HEK293 (cell line): ENCODE measurements at regions not wholly inside any gene's neighbourhood (a gene's known extent, or its start where the extent isn't known, plus 50 kb on each side); places are given as distances from the start of the nearest gene placed in this dataset.

Source experiments
- CTCF ChIP-seq: fragments of 450-650 bp; formaldehyde crosslinking; IDR thresholded peaks from 2 replicates; pipeline ENCODE4 v1.5.1; 2016; ENCODE audit warnings: missing biosample characterization, missing genetic modification characterization
- ZNF274 ChIP-seq, 2 experiments: fragments of 200-500 bp in 1 of 2; fragments of 450-650 bp in 1 of 2; sonication (Bioruptor generic) in 1 of 2; formaldehyde crosslinking in 1 of 2; IDR thresholded peaks; 2 replicates each; pipeline versions ENCODE4 v1.5.1 to v1.6.1; 2014 to 2016; ENCODE audit warnings: borderline replicate concordance in 1 of 2, inconsistent platforms in 1 of 2, low read length in 1 of 2, missing biosample characterization in 1 of 2, missing genetic modification characterization in 1 of 2
- ZNF785 ChIP-seq: fragments of 450-650 bp; formaldehyde crosslinking; IDR thresholded peaks from 2 replicates; pipeline ENCODE4 v1.5.1; 2016; ENCODE audit warnings: missing biosample characterization, missing genetic modification characterization

DNA sequence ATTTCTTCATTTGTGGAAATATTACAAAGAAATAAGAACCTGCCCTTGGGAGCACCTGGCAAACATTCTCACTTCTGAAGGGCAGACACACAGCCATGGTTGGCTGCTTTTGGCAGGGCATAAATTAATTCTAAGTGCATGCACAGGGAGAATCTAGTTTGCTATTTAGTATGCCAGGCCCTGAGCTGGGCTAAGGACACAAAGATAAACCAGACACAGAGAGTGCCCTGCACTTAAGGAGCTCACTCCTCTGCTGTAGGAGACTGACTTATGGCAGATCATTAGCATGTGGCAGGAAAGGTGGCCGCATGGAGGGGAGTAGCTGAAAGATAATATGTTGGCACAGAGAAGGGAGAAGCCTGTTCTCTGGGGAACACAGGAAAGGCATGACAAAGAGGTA, 367.0 kb downstream of the LPIN1 start:
- no peak for TF ChIP-seq CTCF
- TF ChIP-seq ZNF785 (tag by site-specific recombination): no peak
- TF ChIP-seq ZNF274 (IDR thresholded peaks at IDR 0.05; ENCODE audit: low read length): no peak
- no peak for TF ChIP-seq ZNF274 (tag by site-specific recombination; IDR thresholded peaks at IDR 0.05; ENCODE audit: borderline replicate concordance)
